Activated effector memory CD4-positive, alpha-beta T cell treated with anti-CD3 and anti-CD28 coated beads, Interleukin-2, amount 50 U/mL, for 16 hours (primary cell): ENCODE measurements at regions not wholly inside any gene's neighbourhood (a gene's known extent, or its start where the extent isn't known, plus 50 kb on each side); places are given as distances from the start of the nearest gene placed in this dataset.
"Not testable (repeated sequence)": the region's sequence is repeated elsewhere in the genome, so short reads cannot be mapped to it uniquely, and the experiment has no call there.

Experiments
- DNase-seq: peaks from one replicate; pipeline ENCODE4 v3.0.0-alpha.2; 2020

GRCh38 chr7:149628361-149629149 lies 130.9 kb upstream of the ZNF746 start:
- not testable (repeated sequence) for DNase-seq

GRCh38 chr7:149627911-149628310 lies 130.3 kb upstream of the ZNF746 start:
- no peak for DNase-seq

- no peak for DNase-seq
Observed at GRCh38 chr7:149626972-149627371, 129.4 kb upstream of the ZNF746 start.

- DNase-seq: no peak
Observed at GRCh38 chr7:149625947-149626392, 128.4 kb upstream of the ZNF746 start.

- DNase-seq: peak; percentile 86
Observed at GRCh38 chr7:149625340-149625946, 127.8 kb upstream of the ZNF746 start.

GRCh38 chr7:149624419-149625339 lies 127.1 kb upstream of the ZNF746 start:
- DNase-seq: peak; percentile 97

- DNase-seq: peak; percentile 83
Observed at GRCh38 chr7:149624006-149624405, 126.4 kb upstream of the ZNF746 start.

- DNase-seq: not testable (repeated sequence)
Observed at GRCh38 chr7:149623262-149623997, 125.8 kb upstream of the ZNF746 start.

- no peak for DNase-seq
Observed at GRCh38 chr7:149622444-149623210, 125.0 kb upstream of the ZNF746 start.

- peak; percentile 74 for DNase-seq
Observed at GRCh38 chr7:149621776-149622175, 124.2 kb upstream of the ZNF746 start.

- peak; percentile 83 for DNase-seq
Observed at GRCh38 chr7:149620961-149621360, 123.4 kb upstream of the ZNF746 start.

GRCh38 chr7:149616898-149617297 lies 119.3 kb upstream of the ZNF746 start:
- DNase-seq: no peak

- no peak for DNase-seq
Observed at GRCh38 chr7:149615690-149616270, 118.2 kb upstream of the ZNF746 start.

- no peak for DNase-seq
Observed at GRCh38 chr7:149610441-149611011, 112.9 kb upstream of the ZNF746 start.

GRCh38 chr7:149608168-149608567 lies 110.6 kb upstream of the ZNF746 start:
- no peak for DNase-seq

GRCh38 chr7:149607683-149608082 lies 110.1 kb upstream of the ZNF746 start:
- DNase-seq: no peak

- no peak for DNase-seq
Observed at GRCh38 chr7:149606826-149607225, 109.2 kb upstream of the ZNF746 start.

GRCh38 chr7:149605696-149606095 lies 108.1 kb upstream of the ZNF746 start:
- DNase-seq: peak; percentile 33

GRCh38 chr7:149604521-149604920 lies 106.9 kb upstream of the ZNF746 start:
- DNase-seq: no peak

- DNase-seq: peak; percentile 78
Observed at GRCh38 chr7:149600669-149601330, 103.2 kb upstream of the ZNF746 start.
